ENCODE measurements at regions not wholly inside any gene's neighbourhood (a gene's known extent, or its start where the extent isn't known, plus 50 kb on each side); places are given as distances from the start of the nearest gene placed in this dataset.

DNA sequence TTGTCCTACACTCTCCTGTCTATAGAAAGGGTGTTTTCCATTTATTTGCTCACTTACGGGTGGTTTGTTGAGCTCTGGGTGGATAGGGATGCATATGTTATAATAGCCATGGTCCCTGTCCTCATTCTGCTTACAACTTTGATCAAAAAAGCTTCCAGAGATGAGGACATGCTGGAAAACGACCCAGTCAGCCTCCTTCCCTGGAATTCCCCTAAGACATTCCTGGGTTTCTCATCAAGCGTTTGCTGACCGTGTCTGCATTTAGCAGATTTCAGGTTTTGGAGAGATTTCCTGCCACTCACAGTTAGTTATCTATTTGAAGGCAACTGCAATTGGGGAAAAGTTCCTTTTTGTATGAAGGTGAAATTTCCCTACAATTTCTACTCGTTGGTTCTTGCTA lies 152.8 kb upstream of the AFDN start:
- no peak for DNase-seq
- TF ChIP-seq, protein P1, sequence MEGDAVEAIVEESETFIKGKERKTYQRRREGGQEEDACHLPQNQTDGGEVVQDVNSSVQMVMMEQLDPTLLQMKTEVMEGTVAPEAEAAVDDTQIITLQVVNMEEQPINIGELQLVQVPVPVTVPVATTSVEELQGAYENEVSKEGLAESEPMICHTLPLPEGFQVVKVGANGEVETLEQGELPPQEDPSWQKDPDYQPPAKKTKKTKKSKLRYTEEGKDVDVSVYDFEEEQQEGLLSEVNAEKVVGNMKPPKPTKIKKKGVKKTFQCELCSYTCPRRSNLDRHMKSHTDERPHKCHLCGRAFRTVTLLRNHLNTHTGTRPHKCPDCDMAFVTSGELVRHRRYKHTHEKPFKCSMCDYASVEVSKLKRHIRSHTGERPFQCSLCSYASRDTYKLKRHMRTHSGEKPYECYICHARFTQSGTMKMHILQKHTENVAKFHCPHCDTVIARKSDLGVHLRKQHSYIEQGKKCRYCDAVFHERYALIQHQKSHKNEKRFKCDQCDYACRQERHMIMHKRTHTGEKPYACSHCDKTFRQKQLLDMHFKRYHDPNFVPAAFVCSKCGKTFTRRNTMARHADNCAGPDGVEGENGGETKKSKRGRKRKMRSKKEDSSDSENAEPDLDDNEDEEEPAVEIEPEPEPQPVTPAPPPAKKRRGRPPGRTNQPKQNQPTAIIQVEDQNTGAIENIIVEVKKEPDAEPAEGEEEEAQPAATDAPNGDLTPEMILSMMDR (IDR thresholded peaks at IDR 0.05) = no peak
- H3K9me3 ChIP-seq = no peaks in the 10 kb centered on the region
- no peak overlapping the region for H3K4me3 ChIP-seq
- intact Hi-C loops (cut with DNase I, micrococcal nuclease) = no loop called here
- H3K36me3 ChIP-seq (ENCODE audit: low read depth) = no peaks in the 10 kb centered on the region
- ATAC-seq = no peak
- H3K4me1 ChIP-seq (ENCODE audit: low read depth) = peaks cover 33% of the 10 kb centered on the region

DNA sequence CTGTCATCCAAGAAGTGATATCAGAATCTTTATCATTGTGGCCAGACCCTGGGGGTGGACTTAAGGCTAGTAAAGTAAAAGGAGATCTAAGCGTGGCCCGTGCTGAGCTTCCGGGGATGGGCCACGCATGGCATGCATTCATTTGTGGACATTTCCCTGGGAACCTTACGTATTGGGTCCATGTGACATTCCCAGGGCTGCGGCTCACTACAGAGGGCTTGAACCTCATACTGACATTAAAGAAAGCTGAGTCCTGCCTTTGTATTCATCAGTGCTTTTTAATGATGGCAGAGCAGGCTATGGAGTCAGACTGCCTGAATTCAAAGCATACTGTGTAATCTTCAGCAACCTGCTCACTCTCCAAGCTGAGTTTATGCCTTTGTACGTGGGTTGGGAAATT lies 152.2 kb upstream of the AFDN start:
- H3K9me3 ChIP-seq = no peaks in the 10 kb centered on the region
- TF ChIP-seq, protein P1 (IDR thresholded peaks at IDR 0.05) = no peak
- no peak overlapping the region for H3K4me3 ChIP-seq
- intact Hi-C loops (cut with DNase I, micrococcal nuclease) = no loop called here
- no peak for ATAC-seq
- H3K36me3 ChIP-seq (ENCODE audit: low read depth) = no peaks in the 10 kb centered on the region
- DNase-seq = no peak
- peaks cover 33% of the 10 kb centered on the region for H3K4me1 ChIP-seq (ENCODE audit: low read depth)

DNA sequence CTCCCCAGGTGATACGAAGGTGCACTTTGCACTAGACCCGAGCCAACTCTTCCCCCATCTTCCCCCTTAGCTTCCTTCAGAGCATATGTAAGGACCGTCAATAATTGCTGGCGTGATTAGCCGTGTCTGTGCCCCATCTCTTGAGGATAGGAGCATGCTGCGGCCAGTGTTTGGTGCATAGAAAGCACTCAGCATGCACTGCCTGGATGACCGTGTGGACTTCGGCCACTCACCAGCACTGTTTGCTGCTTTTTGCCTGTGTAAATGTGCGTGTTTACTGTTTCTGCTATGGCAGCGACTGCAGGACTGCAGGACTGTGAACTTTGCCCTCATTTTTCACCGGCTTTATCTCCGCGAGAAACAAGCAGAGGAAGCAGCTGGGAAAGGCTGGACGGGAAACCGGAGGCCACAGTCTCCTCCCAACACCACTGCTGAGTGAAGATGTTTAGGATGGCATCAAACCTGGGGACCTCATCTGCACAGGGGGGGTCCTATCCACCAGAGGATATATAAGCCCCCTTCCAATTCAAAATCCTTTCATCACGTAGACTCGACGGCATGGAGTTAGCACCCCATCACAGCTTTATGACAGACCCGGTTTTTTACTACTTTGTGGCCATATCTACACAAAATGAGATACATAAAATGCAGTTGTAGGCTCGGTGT lies 150.6 kb upstream of the AFDN start:
- peak; percentile 89 for ATAC-seq
- no peaks in the 10 kb centered on the region for H3K36me3 ChIP-seq (ENCODE audit: low read depth)

DNA sequence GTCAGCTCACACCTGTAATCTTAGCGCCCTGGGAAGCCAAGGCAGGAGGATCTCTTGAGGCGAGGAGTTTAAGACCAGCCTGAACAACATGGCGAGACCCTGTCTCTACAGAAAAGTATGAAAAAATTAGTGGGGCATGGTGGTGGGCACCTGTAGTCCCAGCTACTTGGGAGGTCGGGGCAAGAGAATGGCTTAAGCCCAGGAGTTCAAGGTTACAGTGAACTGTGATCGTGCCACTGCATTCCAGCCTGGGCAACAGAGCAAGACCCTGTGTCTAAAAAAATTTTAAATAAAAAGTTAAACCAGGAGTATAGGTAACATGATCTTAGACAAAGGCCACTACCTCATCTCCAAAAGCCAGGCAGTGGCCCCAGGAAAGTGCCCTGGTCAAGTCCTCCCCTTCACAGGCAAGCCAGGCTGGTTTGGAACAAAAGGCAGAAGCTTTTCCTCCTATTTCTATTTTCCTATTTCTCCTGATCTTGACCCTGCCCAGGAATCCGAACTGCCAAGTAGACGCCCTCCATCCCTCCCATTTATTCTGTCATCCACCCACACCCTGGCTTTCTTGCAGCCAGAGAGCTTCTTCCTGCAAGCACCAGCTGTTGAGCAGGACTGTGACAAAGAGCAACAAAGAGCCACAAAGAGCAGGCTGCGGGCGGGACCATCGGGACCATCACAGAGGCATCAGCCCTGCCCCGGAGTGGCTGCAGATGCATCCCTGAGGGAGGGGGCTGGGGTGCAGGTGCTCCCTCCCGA lies 149.9 kb upstream of the AFDN start:
- DNase-seq = peak in 2 of 3 donors; percentile 72 to 73

More for the DNA sequence above, 150.6 kb upstream of the AFDN start:
- TF ChIP-seq, protein P1 (IDR thresholded peaks at IDR 0.05) = no peak
- DNase-seq = peak; percentile 72 to 85 (median 78)
- H3K4me1 ChIP-seq (ENCODE audit: low read depth) = peaks cover 33% of the 10 kb centered on the region
- intact Hi-C loops (cut with DNase I, micrococcal nuclease) = no loop called here
- no peak overlapping the region for H3K4me3 ChIP-seq
- H3K9me3 ChIP-seq = no peaks in the 10 kb centered on the region

DNA sequence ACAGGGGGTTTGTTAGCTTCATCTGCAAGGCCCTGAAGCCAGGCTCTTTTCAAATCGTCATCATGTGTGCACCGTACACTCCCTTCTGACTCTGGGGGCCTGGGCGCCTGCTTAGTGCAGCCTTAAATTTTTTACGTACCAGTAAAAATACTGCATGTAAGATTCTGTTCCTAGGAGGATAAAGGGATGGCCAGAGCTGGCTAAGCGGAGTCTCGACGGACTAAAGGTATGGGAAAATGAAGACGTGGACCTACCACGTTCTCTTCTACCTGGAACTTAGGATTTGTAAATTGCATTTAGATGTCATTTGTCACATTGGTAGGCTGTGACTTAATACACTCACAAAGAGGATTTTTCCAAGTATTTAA lies 149.3 kb upstream of the AFDN start:
- Histone ChIP-seq H3K36me3 (ENCODE audit: low read depth) (no peaks in the 10 kb centered on the region), H3K4me3 (no peak overlapping the region), H3K4me1 (ENCODE audit: low read depth) (peaks cover 33% of the 10 kb centered on the region), H3K9me3 (no peaks in the 10 kb centered on the region)
- intact Hi-C loops (cut with DNase I, micrococcal nuclease) = no loop called here
- TF ChIP-seq, protein P1 (IDR thresholded peaks at IDR 0.05) = no peak
- DNase-seq (no peak), ATAC-seq (no peak)

More for the DNA sequence above, 149.9 kb upstream of the AFDN start:
- H3K9me3 ChIP-seq = no peaks in the 10 kb centered on the region
- no peak overlapping the region for H3K4me3 ChIP-seq
- peaks cover 33% of the 10 kb centered on the region for H3K4me1 ChIP-seq (ENCODE audit: low read depth)
- no peaks in the 10 kb centered on the region for H3K36me3 ChIP-seq (ENCODE audit: low read depth)
- TF ChIP-seq, protein P1 (IDR thresholded peaks at IDR 0.05) = no peak
- ATAC-seq = peak; percentile 78
- intact Hi-C loops (cut with DNase I, micrococcal nuclease) = no loop called here
